GM18511 (cell line): ENCODE measurements at regions not wholly inside any gene's neighbourhood (a gene's known extent, or its start where the extent isn't known, plus 50 kb on each side); places are given as distances from the start of the nearest gene placed in this dataset.

Experiments used
- ATAC-seq: cut with Tn5 transposase; IDR thresholded peaks from one replicate; pipeline ENCODE4 v1.9.1; 2021; ENCODE audit warnings: mild to moderate bottlenecking, moderate library complexity; ENCODE audit not compliant: unreplicated experiment

- no peak for ATAC-seq
Measured at GRCh38 chr4:108370291-108371141, 201.8 kb upstream of the LEF1 start.

- no peak for ATAC-seq
Measured at GRCh38 chr4:108369035-108369655, 200.4 kb upstream of the LEF1 start.

GRCh38 chr4:108367751-108368150 is 199.0 kb upstream of the LEF1 start:
- no peak for ATAC-seq

- ATAC-seq: no peak
Measured at GRCh38 chr4:108366716-108367115, 198.0 kb upstream of the LEF1 start.

- no peak for ATAC-seq
Measured at GRCh38 chr4:108365551-108365950, 196.8 kb upstream of the LEF1 start.

GRCh38 chr4:108361886-108362285 is 193.2 kb upstream of the LEF1 start:
- no peak for ATAC-seq

GRCh38 chr4:108361446-108361820 is 192.7 kb upstream of the LEF1 start:
- ATAC-seq: no peak

- no peak for ATAC-seq
Measured at GRCh38 chr4:108360754-108361445, 192.2 kb upstream of the LEF1 start.

GRCh38 chr4:108359986-108360681 is 191.4 kb upstream of the LEF1 start:
- no peak for ATAC-seq

GRCh38 chr4:108359130-108359985 is 190.6 kb upstream of the LEF1 start:
- no peak for ATAC-seq

GRCh38 chr4:108355902-108356535 is 187.3 kb upstream of the LEF1 start:
- ATAC-seq: no peak

- ATAC-seq: no peak
Measured at GRCh38 chr4:108355186-108355901, 186.6 kb upstream of the LEF1 start.

- ATAC-seq: no peak
Measured at GRCh38 chr4:108352664-108353308, 184.1 kb upstream of the LEF1 start.

- no peak for ATAC-seq
Measured at GRCh38 chr4:108351791-108352190, 183.1 kb upstream of the LEF1 start.

GRCh38 chr4:108350332-108350731 is 181.6 kb upstream of the LEF1 start:
- ATAC-seq: no peak

- no peak for ATAC-seq
Measured at GRCh38 chr4:108346818-108347210, 178.1 kb upstream of the LEF1 start.

GRCh38 chr4:108345862-108346817 is 177.4 kb upstream of the LEF1 start:
- ATAC-seq: no peak
